HT1080 (cell line): ENCODE measurements at regions not wholly inside any gene's neighbourhood (a gene's known extent, or its start where the extent isn't known, plus 50 kb on each side); places are given as distances from the start of the nearest gene placed in this dataset.
"Not testable (repeated sequence)": the region's sequence is repeated elsewhere in the genome, so short reads cannot be mapped to it uniquely, and the experiment has no call there.

Experiments
- DNase-seq: peaks from one replicate; pipeline ENCODE4 v3.0.0-alpha.2; 2015; ENCODE audit warnings: low read depth

DNA sequence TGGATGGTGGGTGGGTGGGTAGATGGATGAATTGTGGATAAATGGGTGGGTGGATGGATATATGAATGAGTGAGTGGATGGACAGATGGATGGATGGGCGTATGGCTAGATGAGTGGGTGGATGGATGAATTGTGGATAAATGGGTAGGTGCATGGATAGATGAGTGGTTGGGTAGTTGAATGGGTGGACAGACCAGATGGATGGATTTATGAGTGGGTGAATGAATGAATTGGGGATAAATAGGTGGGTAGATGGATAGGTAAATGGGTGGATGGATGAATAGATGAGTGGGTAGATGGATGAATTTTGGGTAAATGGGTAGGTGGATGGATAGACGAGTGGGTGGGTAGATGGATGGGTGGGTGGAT lies 108.7 kb downstream of the NPIPB11 start:
- DNase-seq: not testable (repeated sequence)

DNA sequence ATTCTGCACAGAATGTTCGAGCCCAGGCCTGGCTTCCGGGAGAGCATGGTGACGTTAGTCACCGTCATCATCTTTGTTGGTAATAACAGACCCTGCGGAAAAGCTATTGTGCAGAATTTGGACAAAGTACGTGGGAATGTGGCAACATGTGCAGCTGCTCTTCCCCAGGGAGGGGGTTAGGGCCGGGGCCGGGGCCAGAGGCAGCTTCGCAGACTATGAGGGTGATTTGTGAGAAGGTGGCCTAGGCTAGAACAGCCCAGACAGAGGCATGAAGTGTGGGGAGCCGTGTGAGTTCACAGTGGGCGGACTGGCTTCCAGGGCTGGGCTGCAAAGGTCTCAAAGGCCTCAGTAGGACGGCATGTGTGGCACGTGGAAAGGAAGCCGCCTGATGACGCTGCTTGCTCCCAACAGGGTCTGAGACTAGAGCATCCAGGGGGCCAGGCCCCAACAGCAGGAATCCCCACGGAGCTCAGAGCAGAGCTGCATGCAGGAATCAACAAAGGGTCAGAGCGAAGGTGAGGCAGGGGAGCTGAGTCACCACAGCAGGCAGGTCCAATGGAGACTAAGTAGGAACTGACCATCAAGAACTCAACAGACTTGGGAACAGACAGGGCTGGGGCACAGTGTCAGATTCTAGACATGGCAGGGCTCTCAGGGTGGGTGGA lies 109.2 kb downstream of the NPIPB11 start:
- DNase-seq: not testable (repeated sequence)

DNA sequence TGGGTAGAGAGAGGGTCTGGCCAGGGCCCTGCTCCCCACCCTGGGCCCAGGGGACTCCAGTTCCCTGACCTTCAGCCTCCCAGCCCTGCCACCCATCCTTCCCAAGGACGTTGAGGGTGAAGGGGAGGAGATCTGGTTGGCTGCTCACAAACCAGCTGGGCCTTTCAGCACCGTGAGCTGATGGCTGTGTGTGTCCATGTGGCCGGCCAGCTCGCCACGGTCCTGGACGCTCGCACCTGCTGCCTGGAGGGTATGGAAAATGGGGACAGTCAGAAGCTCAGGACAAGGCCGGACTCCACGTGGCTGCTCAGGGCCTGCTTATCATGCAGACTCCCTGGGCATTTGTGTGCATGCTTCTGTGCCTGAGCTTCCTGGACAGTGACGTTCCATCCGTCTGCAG lies 110.3 kb downstream of the NPIPB11 start:
- DNase-seq: not testable (repeated sequence)

DNA sequence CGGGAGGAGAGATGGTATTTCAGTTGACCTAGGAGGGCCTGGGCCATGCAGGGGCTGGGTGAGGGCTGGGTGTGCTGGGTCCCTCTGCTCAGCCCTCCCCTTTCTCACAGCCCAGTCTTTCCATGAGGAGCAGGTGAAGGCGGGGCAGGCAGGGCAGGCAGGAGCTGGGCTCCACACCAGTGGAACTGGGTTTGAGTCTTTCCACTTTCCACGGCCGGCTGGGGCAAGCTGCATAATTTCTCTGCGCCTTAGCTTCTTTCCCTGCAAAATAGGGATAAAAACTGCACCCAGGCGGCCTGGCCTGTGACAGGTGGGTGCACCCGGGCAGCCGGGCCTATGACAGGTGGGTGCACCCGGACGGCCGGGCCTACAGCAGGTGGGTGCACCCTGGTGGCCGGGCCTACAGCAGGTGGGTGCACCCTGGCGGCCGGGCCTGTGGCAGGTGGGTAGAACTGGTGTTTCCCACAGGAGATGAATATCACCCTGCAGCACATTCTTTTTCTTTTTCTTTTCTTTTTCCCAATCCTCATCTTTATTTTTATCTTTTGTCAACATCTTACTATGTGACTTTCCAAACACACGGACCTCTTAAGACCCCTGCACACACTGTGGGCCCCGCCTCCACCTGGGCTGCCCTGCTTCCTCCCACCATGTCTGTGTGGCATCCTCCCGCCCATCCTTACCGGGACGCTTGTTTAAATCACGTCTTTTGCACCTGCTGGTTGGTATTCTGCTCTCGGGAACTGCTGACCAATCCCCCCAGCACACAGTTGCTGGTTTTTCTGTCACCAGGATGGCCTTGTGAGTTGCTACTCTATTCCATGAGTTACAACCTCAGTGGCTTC lies 111.3 kb downstream of the NPIPB11 start:
- DNase-seq: not testable (repeated sequence)

DNA sequence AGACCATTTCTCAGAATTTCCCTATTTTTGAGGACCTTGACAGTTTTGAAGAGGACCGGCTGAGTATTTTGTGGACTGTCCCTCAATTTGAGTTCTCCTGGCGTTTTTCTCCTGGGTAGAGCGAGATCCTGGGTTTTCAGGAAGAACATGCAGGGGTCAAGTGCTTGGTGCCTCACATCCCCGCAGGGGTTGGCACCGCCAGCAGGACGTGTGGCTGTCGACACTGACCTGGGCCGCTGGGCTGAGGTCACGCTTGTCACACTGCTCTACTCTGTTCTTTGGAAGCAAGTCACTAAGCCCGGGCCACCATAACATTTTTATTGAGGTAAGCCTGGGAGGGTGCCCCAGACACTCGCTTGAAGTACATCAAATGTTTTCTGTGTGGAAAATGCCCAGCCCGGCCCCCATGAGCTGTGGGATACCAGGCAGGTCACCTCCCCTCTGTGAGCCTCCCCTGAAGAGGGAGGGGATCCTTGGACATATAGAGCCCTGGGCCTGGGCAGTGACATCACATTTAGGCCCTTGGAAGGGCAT lies 112.0 kb downstream of the NPIPB11 start:
- not testable (repeated sequence) for DNase-seq

DNA sequence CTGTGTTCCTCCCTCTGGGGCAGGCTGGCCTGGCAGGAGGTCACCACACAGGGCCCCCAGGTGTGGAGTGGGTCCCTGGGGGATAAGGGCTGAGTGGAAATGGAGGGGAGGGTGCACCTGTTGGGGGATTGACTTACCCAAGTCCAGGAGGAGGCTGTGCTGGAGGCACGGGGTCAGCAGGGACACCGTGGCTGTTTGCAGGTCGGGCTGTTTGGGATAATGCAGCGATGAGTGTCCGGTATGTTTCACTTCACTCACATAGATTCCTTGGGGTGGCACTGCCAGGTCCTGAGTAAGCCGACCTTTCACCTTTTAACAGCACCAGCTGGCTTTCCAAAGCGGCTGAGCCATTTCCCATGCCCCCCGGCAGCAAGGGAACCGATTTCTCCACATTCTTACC lies 113.0 kb downstream of the NPIPB11 start:
- DNase-seq: not testable (repeated sequence)

DNA sequence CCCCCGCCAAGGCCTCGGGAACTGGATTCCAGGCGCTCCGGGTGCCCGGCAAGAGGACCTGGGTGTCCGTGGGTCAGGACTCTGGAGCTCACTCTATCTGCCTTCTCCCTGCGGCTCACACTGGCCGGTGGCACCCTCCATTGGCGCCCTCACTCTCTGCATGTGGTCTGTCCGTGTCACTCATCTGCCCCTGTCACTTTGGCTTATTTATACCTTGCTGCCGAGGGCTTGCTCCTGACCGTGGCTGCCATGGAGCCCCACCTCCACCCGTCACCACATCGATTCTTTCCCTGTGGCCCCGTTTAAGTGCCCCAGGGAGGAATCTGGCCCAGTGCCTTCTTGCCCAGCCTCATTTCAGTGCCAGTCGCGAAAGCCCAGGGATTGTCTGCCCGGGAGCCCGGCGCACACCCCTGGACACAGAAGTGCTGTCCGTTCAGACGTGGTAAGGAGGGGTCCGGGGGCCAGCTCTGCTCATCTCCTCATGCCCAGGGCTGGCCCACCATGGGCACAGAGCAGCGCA lies 113.5 kb downstream of the NPIPB11 start:
- not testable (repeated sequence) for DNase-seq

DNA sequence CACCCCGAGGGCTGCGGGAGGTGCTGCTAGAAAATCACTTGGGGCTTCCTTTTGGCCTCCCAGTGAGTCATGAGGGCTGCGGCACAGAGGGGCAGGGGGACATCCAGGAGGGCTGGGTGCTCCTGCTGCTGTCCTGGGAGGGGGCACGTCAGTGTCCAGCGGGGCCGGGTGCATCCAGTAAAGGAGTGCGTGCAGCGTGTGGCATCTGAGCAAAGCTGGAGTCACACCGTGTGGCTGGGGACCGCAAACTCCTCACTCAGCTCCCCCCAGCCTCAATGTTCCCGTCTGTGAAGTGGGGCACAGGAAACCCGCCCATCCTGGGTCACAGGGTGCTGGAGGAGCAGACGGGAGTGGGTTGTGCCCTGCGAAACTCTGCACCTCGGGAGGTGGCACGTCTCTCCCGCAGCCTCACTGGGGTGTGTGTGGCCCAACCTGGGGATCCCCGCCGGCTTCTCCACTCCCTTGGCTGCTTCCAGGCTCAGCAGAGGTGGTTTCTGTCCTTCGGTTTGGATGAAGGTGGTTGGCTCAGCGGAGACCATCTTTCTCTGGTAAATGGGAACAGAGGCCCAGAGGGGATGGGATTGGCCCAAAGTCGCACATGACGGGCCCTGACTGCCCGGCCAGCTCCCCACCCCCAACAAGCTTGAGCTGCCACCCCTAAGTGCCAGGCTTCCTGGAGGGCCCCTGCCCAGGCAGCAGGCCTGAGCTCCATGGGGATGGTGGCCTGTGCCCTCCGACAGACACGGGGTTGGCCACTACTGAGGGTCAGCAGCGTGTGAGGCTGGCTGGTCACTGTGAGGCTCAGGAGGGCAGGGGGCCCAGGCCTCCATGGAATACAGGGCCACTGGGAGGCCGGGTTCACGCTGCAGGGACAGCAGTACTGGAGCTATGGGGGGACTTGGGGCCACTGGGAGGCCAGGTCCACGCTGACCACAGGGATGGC lies 114.9 kb downstream of the NPIPB11 start:
- DNase-seq: not testable (repeated sequence)

DNA sequence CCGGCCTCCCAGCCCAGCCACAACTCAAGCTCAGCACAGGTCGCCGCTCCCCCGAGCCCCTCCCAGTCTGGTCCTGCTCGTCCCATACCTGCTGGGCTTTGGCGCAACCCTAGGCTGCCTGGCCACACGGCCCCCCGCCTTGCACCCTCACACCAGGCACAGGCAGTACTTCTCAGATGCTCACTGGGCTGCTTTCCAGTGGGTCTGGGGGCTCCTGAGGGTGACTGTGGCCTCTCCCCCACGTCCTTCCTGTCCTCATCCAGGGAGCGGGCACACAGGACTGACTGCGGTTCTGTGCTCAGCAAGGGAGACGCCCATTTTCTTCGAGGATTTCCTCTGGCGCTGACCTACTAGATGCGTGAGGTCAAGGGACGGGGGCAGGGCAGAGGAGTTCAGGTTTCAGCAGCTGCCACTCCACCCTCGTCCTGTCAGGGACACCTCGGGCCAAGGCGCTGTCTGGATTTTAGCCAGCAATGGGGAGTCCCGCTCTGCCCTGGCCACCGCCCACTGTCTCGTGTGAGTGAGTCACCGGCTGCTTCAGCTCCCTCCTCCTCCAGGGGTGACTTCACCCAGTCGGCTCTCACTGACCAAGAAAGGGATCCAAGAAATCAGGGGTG lies 115.8 kb downstream of the NPIPB11 start:
- peak; percentile 97 for DNase-seq

DNA sequence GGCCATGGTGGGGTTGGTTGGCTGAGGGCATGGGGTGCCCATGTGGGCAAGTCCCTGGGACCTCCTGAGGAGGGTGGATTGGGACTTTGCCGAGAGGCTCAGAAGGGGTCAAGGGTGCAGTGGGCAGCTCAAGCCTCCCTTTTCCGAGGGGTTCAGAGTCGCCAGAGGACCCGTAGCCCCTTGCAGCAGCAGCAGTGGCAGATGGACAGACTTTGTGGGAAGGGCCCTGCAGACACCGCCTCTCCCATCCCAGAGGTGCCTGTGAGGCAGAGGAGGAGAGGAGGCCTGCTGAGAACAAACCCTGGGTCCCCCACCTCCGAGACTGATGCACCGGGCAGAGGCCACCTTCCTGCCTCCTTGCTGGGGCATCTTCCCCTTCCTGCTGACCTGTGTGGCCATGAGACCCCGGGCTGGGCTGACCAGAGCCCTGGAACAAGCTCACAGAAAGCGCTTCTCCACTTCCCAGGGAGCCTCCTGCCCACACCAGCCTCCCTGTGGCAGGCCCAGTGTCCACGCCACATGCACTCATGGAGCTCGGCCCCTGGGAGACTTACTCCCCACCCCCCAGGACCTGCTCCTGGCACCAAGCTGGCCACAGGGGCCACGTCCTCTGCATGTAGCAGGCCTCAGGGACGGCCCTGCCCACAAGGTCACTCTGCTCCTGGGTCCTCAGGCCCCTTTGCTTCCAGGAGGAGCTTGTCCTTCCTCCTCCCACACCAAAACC lies 116.8 kb downstream of the NPIPB11 start:
- not testable (repeated sequence) for DNase-seq

DNA sequence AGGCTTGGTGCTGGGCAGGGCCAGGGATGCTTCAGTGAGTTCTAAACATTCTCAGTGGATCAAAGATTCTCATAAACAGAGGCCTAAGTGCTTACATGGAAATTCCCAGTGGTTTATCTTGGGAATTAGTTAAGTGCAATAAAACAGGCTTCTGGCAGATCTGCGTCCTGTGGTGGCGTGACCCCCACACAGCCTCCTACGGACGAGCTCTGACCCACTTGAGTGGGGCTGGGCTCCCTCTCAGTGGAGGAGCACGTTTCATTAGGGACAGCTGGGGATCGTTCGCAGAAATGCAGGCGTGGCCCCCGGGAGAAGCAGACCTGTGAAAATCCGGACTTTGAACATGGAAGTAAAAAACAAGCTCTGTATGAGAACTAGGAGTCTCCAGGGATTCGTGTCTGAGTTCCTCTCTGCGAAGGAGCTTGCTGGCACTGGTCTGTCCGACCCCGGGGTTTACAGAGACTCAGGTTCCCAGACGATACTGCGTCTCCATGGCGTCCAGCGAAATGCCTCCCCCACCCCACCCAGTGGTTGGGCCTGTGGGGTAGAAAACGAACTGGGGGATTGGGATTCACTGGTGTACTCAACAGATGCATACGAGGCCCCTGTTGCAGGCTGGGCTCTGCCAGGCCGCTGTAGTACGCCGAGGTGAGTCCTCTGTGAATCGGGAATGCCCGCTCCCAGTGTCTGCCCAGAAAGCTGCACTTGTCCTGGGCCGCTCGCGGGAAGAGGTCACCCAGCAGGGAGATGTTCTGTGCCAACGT lies 117.6 kb downstream of the NPIPB11 start:
- DNase-seq: not testable (repeated sequence)

DNA sequence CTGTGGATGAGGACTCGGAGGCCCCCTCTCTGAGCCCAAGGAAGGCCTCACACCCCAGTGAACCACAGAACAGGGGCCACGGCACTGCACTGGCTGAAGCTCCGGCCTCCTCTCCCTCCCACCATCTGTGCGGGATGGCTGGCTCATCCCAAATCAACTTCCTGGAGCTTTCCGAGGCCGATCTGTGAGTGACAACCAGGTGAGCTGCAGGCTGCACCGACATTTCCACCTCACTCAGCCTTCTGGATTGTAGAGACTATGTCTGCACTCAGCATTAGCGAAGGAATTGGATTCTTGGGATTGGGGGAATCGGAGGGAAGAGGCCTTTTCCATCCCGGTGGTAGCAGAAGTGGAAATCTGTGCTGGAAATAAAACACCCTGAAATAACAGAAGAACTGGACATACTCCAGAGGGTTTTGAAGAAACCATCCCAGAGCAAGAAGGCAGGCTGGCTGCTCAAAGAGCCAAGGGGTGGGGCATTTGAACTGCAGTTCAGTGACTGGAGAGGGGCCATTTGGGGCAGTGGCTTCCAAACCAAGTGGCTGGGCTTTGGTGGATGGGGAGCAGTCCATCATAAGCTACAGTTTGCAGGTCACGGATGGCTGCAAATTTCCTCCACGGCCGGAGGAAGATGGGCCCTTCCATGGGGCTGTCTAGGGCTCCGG lies 118.5 kb downstream of the NPIPB11 start:
- DNase-seq: not testable (repeated sequence)

DNA sequence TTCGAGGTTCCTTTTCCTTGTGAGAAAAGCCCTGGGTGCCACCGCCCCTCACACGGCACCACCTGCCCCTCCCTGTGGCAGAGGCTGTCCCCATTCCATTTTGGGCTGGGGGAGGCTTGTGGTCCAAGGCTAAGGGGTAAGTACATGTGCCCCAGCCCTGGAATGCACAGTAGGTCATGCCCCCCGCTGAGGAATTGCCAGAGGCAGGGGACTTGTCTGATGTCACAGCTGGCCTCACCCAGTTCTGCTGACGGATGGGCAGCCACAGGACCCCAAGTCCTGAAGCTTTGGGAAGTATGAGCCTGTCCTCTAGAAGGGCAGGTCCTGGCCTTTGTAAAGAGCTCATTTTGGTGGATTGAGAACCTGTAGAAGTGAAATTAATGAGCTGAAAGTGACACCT lies 119.3 kb downstream of the NPIPB11 start:
- not testable (repeated sequence) for DNase-seq

DNA sequence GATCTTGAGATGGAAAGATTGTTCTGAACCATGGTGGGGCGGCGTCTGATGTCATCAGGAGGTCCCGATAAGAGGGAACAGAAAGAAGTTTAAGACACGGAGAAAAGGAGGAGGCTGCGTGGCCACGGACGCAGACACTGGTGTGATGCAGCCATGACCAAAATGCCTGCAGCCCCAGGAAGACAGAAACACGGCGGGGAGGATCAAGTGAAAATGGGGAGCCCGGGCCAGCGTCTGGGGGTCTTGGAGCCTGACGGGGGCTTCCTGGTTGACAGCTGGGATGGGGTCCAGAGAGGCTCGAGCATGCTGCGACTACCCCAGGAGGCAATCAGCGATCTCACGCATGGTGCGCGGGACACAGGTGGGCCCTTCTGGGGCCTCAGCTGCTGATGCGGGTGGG lies 119.7 kb downstream of the NPIPB11 start:
- not testable (repeated sequence) for DNase-seq

DNA sequence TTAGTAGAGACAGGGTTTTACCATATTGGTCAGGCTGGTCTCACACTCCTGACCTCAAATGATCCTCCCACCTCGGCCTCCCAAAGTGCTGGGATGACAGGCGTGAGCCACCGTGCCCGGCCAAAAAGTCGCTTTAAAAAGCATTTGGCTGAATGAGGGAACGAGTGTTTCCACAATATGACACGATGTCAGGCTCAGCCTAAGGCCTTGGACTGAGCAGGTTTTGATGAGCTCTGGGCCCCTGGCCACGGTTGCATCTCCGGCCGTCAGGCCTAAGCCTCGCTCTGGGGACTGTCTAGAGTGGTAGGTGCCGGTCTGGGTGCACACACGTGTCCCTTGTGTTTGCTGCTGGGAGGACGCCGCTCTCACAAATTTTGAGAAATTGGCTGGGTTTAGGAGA lies 120.3 kb downstream of the NPIPB11 start:
- DNase-seq: not testable (repeated sequence)

DNA sequence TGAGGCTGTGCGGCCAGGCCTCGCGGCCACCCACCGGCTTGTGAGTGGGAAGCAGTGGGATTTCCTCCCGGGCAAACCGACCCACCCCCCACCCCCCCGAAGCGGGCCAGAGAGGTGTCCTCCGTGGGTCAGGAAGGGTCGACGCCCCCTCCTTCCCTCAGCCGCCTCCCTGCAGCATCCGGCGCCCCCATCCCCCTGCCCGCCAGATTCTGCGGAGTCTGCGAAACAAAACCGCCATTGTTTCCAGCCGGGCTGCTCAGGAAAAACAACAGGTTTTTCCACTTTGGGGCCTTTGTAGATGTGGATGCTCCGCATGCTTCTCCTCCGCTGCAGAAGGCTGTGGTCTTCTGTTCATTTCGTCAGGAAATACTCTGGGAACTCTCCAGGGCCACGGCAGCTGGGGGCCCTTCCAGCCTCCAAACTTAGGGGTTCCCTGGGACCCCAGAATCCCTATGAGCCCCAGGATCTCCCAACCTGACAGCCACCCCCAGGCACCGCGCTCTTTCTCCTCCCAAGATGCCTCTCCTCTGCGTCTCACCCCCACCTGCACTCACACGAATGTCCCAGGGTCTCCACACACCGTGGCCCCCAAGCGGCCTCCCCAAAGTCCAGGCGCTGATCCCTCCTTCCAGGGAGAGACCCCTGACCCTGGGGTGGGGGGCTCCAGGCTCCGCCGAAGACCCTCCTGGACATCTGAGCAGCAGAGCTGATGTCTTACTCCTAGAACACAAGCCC lies 121.2 kb downstream of the NPIPB11 start:
- not testable (repeated sequence) for DNase-seq

DNA sequence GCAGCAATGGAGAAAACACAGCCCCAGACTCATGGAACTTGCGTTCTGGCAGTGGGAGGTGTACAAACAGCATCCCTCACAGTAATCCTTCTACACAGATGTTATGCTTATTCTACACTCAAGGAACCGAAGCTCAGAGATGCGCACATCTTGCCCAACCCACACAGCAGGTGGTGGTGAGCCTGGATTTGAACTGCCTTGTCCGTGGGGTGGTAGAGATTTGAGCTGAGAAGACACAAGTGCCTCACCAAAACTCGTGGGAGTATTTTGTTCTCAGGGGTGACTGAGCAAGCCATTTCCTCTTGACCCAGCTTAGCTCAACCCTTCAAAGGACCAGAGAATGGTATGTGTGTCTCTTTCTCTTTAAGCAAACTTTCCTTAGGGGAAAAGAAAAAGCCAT lies 121.8 kb downstream of the NPIPB11 start:
- DNase-seq: not testable (repeated sequence)

DNA sequence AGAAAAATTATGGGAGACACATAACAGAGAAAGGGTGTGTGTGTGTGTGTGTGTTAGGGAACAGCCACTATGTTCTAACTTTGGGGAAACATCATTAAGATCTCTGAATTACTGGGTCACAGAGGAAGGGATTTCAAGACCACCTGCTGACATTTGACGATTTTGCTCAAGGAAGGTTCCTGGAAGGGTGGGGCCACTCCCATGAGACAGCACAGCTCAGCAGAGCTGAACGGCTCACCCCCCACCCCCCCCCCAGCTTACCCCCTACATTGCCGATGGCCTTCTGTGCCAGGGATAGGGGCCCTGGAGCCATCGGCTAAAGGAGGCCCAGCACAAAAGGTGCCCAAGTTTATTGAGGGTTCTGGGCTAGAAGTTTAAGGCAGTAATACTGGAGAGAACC lies 122.4 kb downstream of the NPIPB11 start:
- not testable (repeated sequence) for DNase-seq
